GM19324 (cell line): ENCODE measurements at regions not wholly inside any gene's neighbourhood (a gene's known extent, or its start where the extent isn't known, plus 50 kb on each side); places are given as distances from the start of the nearest gene placed in this dataset.

ENCODE experiments used
- ATAC-seq: cut with Tn5 transposase; IDR thresholded peaks from one replicate; pipeline ENCODE4 v1.9.1; 2021; ENCODE audit warnings: mild to moderate bottlenecking, moderate library complexity; ENCODE audit not compliant: unreplicated experiment, low FRiP score

- ATAC-seq: no peak
Measured at GRCh38 chr5:77948476-77948875, 172.3 kb upstream of the TBCA start.

- ATAC-seq: no peak
Measured at GRCh38 chr5:77947041-77947428, 170.9 kb upstream of the TBCA start.

- no peak for ATAC-seq
Measured at GRCh38 chr5:77946381-77947040, 170.4 kb upstream of the TBCA start.

GRCh38 chr5:77945874-77946273 is 169.7 kb upstream of the TBCA start:
- no peak for ATAC-seq

- no peak for ATAC-seq
Measured at GRCh38 chr5:77944757-77945340, 168.7 kb upstream of the TBCA start.

- no peak for ATAC-seq
Measured at GRCh38 chr5:77943851-77944250, 167.7 kb upstream of the TBCA start.

GRCh38 chr5:77942578-77943239 is 166.6 kb upstream of the TBCA start:
- ATAC-seq: no peak

GRCh38 chr5:77937015-77937908 is 161.1 kb upstream of the TBCA start:
- ATAC-seq: peak; percentile 72

GRCh38 chr5:77936365-77936693 is 160.2 kb upstream of the TBCA start:
- ATAC-seq: peak; percentile 36

- peak; percentile 76 for ATAC-seq
Measured at GRCh38 chr5:77935506-77936364, 159.6 kb upstream of the TBCA start.

- no peak for ATAC-seq
Measured at GRCh38 chr5:77928776-77929300, 152.7 kb upstream of the TBCA start.

GRCh38 chr5:77926337-77926736 is 150.2 kb upstream of the TBCA start:
- no peak for ATAC-seq

- ATAC-seq: no peak
Measured at GRCh38 chr5:77925503-77925902, 149.4 kb upstream of the TBCA start.

GRCh38 chr5:77924081-77924480 is 147.9 kb upstream of the TBCA start:
- ATAC-seq: no peak

GRCh38 chr5:77923666-77924065 is 147.5 kb upstream of the TBCA start:
- ATAC-seq: no peak

GRCh38 chr5:77921094-77921768 is 145.1 kb upstream of the TBCA start:
- no peak for ATAC-seq

- no peak for ATAC-seq
Measured at GRCh38 chr5:77920359-77921058, 144.4 kb upstream of the TBCA start.

GRCh38 chr5:77915346-77915745 is 139.2 kb upstream of the TBCA start:
- no peak for ATAC-seq

- no peak for ATAC-seq
Measured at GRCh38 chr5:77912721-77913120, 136.6 kb upstream of the TBCA start.
